Gastrocnemius medialis (tissue), 4 donors: ENCODE measurements at regions not wholly inside any gene's neighbourhood (a gene's known extent, or its start where the extent isn't known, plus 50 kb on each side); places are given as distances from the start of the nearest gene placed in this dataset.

Experiments used
- POLR2A ChIP-seq, 2 donors: fragments of 450-650 bp; IDR thresholded peaks; one replicate each; pipeline ENCODE4 v1.6.1; 2017; ENCODE audit warnings: antibody characterized with exemption in 2 of 2, mild to moderate bottlenecking in 2 of 2, moderate library complexity in 2 of 2
- TF ChIP-seq, protein P1 (sequence below), 5 experiments: fragments of 450-650 bp in 3 of 5; fragments of 200-600 bp in 2 of 5; sonication (generic) in 2 of 5; IDR thresholded peaks in 4 of 5; conservative IDR thresholded peaks in 1 of 5; 1 replicate in 4 of 5; 2 replicates in 1 of 5; pipeline ENCODE4 v1.5.1; 2016 to 2019; ENCODE audit warnings: antibody characterized with exemption in 5 of 5, mild to moderate bottlenecking in 3 of 5, moderate library complexity in 3 of 5

- TF ChIP-seq, protein P1, sequence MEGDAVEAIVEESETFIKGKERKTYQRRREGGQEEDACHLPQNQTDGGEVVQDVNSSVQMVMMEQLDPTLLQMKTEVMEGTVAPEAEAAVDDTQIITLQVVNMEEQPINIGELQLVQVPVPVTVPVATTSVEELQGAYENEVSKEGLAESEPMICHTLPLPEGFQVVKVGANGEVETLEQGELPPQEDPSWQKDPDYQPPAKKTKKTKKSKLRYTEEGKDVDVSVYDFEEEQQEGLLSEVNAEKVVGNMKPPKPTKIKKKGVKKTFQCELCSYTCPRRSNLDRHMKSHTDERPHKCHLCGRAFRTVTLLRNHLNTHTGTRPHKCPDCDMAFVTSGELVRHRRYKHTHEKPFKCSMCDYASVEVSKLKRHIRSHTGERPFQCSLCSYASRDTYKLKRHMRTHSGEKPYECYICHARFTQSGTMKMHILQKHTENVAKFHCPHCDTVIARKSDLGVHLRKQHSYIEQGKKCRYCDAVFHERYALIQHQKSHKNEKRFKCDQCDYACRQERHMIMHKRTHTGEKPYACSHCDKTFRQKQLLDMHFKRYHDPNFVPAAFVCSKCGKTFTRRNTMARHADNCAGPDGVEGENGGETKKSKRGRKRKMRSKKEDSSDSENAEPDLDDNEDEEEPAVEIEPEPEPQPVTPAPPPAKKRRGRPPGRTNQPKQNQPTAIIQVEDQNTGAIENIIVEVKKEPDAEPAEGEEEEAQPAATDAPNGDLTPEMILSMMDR (IDR thresholded peaks at IDR 0.05 in 4 of 5, conservative IDR thresholded peaks at IDR 0.05 in 1 of 5) = no peak
- TF ChIP-seq POLR2A (IDR thresholded peaks at IDR 0.05) = no peak
These were observed 415.2 kb downstream of the VRK1 start for GRCh38 chr14:97212399-97212798.
